ENCODE measurements at regions not wholly inside any gene's neighbourhood (a gene's known extent, or its start where the extent isn't known, plus 50 kb on each side); places are given as distances from the start of the nearest gene placed in this dataset.

GRCh38 chr3:137165117-137165806, 207.5 kb downstream of the IL20RB start:
- no peak for TF ChIP-seq CTCF (IDR thresholded peaks at IDR 0.05; ENCODE audit: low read depth, low read length, poor library complexity, severe bottlenecking)
- TF ChIP-seq EZH2phosphoT487 (IDR thresholded peaks at IDR 0.05; ENCODE audit: borderline replicate concordance, low read length): no peak

All from DOHH2 (cell line).